ENCODE measurements at regions not wholly inside any gene's neighbourhood (a gene's known extent, or its start where the extent isn't known, plus 50 kb on each side); places are given as distances from the start of the nearest gene placed in this dataset.

DNA sequence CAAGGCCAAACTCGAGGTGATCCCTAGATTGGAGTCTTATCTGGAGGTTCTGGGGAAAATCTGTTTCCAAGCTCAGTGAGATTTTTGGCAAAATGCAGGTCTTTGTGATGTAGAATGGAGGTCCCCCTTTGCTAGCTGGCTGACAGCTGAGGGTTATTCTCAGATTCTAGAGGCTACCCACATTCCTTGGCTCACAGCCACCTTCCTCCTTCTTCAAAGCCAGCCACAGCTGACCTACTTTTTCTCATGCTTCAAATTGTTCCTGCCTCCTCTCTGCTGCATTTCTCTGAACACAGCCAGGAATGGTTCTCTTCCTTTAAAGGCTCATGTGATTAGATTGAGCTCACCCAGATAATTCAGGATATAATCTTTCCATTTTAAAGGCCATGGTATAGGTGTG is 86.9 kb downstream of the VCX3A start:
- Mint-ChIP-seq H3K9me3 (peaks cover 10% of the 10 kb centered on the region; the same call in 1 of the 2 replicates), H3K4me3 (no peak overlapping the region), H3K4me1 (peaks cover 21% of the 10 kb centered on the region), H3K36me3 (no peaks in the 10 kb centered on the region), H3K27ac (no peak overlapping the region), H3K27me3 (ENCODE audit: low read depth) (peaks cover 4% of the 10 kb centered on the region; the same call in 1 of the 2 replicates)
- no peak for ATAC-seq
- CTCF ChIA-PET: no interaction called here
- POLR2A ChIA-PET: interaction anchor here (0.5 kb wide), 1 partner anchor 232 kb away, joined by 6 read pairs; no protein-coding TSS in a partner anchor
- TF ChIP-seq, protein P1, sequence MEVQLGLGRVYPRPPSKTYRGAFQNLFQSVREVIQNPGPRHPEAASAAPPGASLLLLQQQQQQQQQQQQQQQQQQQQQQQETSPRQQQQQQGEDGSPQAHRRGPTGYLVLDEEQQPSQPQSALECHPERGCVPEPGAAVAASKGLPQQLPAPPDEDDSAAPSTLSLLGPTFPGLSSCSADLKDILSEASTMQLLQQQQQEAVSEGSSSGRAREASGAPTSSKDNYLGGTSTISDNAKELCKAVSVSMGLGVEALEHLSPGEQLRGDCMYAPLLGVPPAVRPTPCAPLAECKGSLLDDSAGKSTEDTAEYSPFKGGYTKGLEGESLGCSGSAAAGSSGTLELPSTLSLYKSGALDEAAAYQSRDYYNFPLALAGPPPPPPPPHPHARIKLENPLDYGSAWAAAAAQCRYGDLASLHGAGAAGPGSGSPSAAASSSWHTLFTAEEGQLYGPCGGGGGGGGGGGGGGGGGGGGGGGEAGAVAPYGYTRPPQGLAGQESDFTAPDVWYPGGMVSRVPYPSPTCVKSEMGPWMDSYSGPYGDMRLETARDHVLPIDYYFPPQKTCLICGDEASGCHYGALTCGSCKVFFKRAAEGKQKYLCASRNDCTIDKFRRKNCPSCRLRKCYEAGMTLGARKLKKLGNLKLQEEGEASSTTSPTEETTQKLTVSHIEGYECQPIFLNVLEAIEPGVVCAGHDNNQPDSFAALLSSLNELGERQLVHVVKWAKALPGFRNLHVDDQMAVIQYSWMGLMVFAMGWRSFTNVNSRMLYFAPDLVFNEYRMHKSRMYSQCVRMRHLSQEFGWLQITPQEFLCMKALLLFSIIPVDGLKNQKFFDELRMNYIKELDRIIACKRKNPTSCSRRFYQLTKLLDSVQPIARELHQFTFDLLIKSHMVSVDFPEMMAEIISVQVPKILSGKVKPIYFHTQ (CRISPR knock-in tag; IDR thresholded peaks at IDR 0.05): no peak
- TF ChIP-seq CREB1 (CRISPR knock-in tag; IDR thresholded peaks at IDR 0.05) (no peak), TP53 (CRISPR knock-in tag; IDR thresholded peaks at IDR 0.05) (no peak), JUN (CRISPR knock-in tag; IDR thresholded peaks at IDR 0.05) (no peak), ELF4 (CRISPR knock-in tag; IDR thresholded peaks at IDR 0.05; ENCODE audit: low read depth) (no peak), ZNF121 (CRISPR knock-in tag; IDR thresholded peaks at IDR 0.05) (no peak), NR2C2 (CRISPR knock-in tag; IDR thresholded peaks at IDR 0.05) (no peak), RELA (CRISPR knock-in tag; IDR thresholded peaks at IDR 0.05; ENCODE audit: borderline replicate concordance) (no peak), ZNF671 (CRISPR knock-in tag; IDR thresholded peaks at IDR 0.05) (no peak), ESRRA (CRISPR knock-in tag; IDR thresholded peaks at IDR 0.05; ENCODE audit: borderline replicate concordance) (no peak)
- TF ChIP-seq, protein P2, sequence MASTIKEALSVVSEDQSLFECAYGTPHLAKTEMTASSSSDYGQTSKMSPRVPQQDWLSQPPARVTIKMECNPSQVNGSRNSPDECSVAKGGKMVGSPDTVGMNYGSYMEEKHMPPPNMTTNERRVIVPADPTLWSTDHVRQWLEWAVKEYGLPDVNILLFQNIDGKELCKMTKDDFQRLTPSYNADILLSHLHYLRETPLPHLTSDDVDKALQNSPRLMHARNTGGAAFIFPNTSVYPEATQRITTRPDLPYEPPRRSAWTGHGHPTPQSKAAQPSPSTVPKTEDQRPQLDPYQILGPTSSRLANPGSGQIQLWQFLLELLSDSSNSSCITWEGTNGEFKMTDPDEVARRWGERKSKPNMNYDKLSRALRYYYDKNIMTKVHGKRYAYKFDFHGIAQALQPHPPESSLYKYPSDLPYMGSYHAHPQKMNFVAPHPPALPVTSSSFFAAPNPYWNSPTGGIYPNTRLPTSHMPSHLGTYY (CRISPR knock-in tag; IDR thresholded peaks at IDR 0.05): no peak
- DNase-seq (ENCODE audit: low spot score): no peak

DNA sequence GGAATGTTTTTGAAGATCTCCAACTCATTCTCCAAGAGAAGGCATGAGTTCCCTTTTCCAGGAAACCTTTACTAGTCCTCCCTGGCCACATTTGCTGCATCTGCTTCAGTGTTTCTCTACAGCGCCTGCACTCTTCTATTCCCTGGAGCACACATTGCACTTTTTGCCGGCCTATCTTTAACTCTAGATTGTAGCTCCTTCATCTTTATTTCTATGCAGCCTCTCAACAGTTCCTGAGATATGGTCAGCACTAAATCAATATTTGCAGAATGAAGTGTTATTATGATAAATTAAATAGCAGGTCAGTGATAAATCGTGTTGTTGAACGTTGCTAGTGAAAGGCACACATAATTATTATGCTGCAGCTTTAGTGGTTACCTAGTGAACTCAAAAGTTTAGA is 88.3 kb downstream of the VCX3A start:
- Mint-ChIP-seq H3K4me3 (no peak overlapping the region), H3K9me3 (peaks cover 10% of the 10 kb centered on the region; the same call in 1 of the 2 replicates), H3K27me3 (ENCODE audit: low read depth) (peaks cover 4% of the 10 kb centered on the region; the same call in 1 of the 2 replicates), H3K4me1 (peaks cover 21% of the 10 kb centered on the region), H3K36me3 (no peaks in the 10 kb centered on the region), H3K27ac (no peak overlapping the region)
- CTCF ChIA-PET: no interaction called here
- POLR2A ChIA-PET: no interaction called here
- DNase-seq (ENCODE audit: low spot score): no peak
- TF ChIP-seq, protein P3, sequence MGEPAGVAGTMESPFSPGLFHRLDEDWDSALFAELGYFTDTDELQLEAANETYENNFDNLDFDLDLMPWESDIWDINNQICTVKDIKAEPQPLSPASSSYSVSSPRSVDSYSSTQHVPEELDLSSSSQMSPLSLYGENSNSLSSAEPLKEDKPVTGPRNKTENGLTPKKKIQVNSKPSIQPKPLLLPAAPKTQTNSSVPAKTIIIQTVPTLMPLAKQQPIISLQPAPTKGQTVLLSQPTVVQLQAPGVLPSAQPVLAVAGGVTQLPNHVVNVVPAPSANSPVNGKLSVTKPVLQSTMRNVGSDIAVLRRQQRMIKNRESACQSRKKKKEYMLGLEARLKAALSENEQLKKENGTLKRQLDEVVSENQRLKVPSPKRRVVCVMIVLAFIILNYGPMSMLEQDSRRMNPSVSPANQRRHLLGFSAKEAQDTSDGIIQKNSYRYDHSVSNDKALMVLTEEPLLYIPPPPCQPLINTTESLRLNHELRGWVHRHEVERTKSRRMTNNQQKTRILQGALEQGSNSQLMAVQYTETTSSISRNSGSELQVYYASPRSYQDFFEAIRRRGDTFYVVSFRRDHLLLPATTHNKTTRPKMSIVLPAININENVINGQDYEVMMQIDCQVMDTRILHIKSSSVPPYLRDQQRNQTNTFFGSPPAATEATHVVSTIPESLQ (CRISPR knock-in tag; IDR thresholded peaks at IDR 0.05): no peak
- TF ChIP-seq ATF1 (CRISPR knock-in tag; IDR thresholded peaks at IDR 0.05) (no peak), JAZF1 (CRISPR knock-in tag; IDR thresholded peaks at IDR 0.05) (no peak), IRF2 (CRISPR knock-in tag; IDR thresholded peaks at IDR 0.05; ENCODE audit: borderline replicate concordance, low read depth) (no peak), ZNF138 (CRISPR knock-in tag; conservative IDR thresholded peaks at IDR 0.05) (no peak), KAT7 (CRISPR knock-in tag; IDR thresholded peaks at IDR 0.05; ENCODE audit: borderline replicate concordance) (no peak)
- TF ChIP-seq, protein P4, sequence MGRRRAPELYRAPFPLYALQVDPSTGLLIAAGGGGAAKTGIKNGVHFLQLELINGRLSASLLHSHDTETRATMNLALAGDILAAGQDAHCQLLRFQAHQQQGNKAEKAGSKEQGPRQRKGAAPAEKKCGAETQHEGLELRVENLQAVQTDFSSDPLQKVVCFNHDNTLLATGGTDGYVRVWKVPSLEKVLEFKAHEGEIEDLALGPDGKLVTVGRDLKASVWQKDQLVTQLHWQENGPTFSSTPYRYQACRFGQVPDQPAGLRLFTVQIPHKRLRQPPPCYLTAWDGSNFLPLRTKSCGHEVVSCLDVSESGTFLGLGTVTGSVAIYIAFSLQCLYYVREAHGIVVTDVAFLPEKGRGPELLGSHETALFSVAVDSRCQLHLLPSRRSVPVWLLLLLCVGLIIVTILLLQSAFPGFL (CRISPR knock-in tag; IDR thresholded peaks at IDR 0.05; ENCODE audit: borderline replicate concordance): no peak
- TF ChIP-seq, protein P5, sequence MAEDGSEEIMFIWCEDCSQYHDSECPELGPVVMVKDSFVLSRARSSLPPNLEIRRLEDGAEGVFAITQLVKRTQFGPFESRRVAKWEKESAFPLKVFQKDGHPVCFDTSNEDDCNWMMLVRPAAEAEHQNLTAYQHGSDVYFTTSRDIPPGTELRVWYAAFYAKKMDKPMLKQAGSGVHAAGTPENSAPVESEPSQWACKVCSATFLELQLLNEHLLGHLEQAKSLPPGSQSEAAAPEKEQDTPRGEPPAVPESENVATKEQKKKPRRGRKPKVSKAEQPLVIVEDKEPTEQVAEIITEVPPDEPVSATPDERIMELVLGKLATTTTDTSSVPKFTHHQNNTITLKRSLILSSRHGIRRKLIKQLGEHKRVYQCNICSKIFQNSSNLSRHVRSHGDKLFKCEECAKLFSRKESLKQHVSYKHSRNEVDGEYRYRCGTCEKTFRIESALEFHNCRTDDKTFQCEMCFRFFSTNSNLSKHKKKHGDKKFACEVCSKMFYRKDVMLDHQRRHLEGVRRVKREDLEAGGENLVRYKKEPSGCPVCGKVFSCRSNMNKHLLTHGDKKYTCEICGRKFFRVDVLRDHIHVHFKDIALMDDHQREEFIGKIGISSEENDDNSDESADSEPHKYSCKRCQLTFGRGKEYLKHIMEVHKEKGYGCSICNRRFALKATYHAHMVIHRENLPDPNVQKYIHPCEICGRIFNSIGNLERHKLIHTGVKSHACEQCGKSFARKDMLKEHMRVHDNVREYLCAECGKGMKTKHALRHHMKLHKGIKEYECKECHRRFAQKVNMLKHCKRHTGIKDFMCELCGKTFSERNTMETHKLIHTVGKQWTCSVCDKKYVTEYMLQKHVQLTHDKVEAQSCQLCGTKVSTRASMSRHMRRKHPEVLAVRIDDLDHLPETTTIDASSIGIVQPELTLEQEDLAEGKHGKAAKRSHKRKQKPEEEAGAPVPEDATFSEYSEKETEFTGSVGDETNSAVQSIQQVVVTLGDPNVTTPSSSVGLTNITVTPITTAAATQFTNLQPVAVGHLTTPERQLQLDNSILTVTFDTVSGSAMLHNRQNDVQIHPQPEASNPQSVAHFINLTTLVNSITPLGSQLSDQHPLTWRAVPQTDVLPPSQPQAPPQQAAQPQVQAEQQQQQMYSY (CRISPR knock-in tag; IDR thresholded peaks at IDR 0.05): no peak
- ATAC-seq: no peak
